SK-N-SH treated with all-trans-retinoic acid at 6 μM for 48 hours (cell line): ENCODE measurements at regions not wholly inside any gene's neighbourhood (a gene's known extent, or its start where the extent isn't known, plus 50 kb on each side); places are given as distances from the start of the nearest gene placed in this dataset.
"Not testable (repeated sequence)": the region's sequence is repeated elsewhere in the genome, so short reads cannot be mapped to it uniquely, and the experiment has no call there.

Source experiments
- ARNTL ChIP-seq: fragments of 450-650 bp; formaldehyde crosslinking; IDR thresholded peaks from 2 replicates; pipeline ENCODE4 v1.5.0; 2020; ENCODE audit warnings: low read depth, mild to moderate bottlenecking, moderate library complexity, borderline replicate concordance
- BACH2 ChIP-seq: fragments of 250-450 bp; sonication (Bioruptor Pico); IDR thresholded peaks from 2 replicates; pipeline ENCODE4 v1.9.0; 2021; ENCODE audit warnings: mild to moderate bottlenecking, borderline replicate concordance
- GLIS3 ChIP-seq: fragments of 250-450 bp; sonication (Bioruptor Pico); IDR thresholded peaks from 2 replicates; pipeline ENCODE4 v1.5.0; 2020; ENCODE audit warnings: mild to moderate bottlenecking, moderate library complexity
- ISL1 ChIP-seq: fragments of 250-450 bp; sonication (Bioruptor Pico); IDR thresholded peaks from 2 replicates; pipeline ENCODE4 v2.1.2; 2022; ENCODE audit warnings: mild to moderate bottlenecking, moderate library complexity
- OSR1 ChIP-seq: fragments of 250-450 bp; sonication (Bioruptor Pico); IDR thresholded peaks from 2 replicates; pipeline ENCODE4 v1.8.0; 2022; ENCODE audit warnings: moderate library complexity, mild to moderate bottlenecking, inconsistent platforms
- PATZ1 ChIP-seq: fragments of 250-450 bp; sonication (Bioruptor Pico); IDR thresholded peaks from 2 replicates; pipeline ENCODE4 v1.8.0; 2020; ENCODE audit warnings: mild to moderate bottlenecking, moderate library complexity, borderline replicate concordance
- POU6F1 ChIP-seq: fragments of 250-450 bp; sonication (Bioruptor Pico); IDR thresholded peaks from 2 replicates; pipeline ENCODE4 v1.8.0; 2021; ENCODE audit warnings: low read depth, mild to moderate bottlenecking, moderate library complexity, borderline replicate concordance
- RARB ChIP-seq: fragments of 250-450 bp; sonication (Bioruptor Pico); IDR thresholded peaks from 2 replicates; pipeline ENCODE4 v1.8.0; 2021; ENCODE audit warnings: mild to moderate bottlenecking, moderate library complexity
- SNAI2 ChIP-seq: fragments of 250-450 bp; sonication (Bioruptor Pico); IDR thresholded peaks from 2 replicates; pipeline ENCODE4 v1.5.0; 2020; ENCODE audit warnings: mild to moderate bottlenecking, moderate library complexity
- TSHZ2 ChIP-seq: fragments of 250-450 bp; sonication (Bioruptor Pico); IDR thresholded peaks from 2 replicates; pipeline ENCODE4 v1.5.0; 2020; ENCODE audit warnings: mild to moderate bottlenecking, moderate library complexity
- ZFP3 ChIP-seq: fragments of 250-450 bp; sonication (Bioruptor Pico); IDR thresholded peaks from 2 replicates; pipeline ENCODE4 v1.5.0; 2020; ENCODE audit warnings: mild to moderate bottlenecking, moderate library complexity
- ZNF565 ChIP-seq: fragments of 450-650 bp; formaldehyde crosslinking; conservative IDR thresholded peaks from 2 replicates; pipeline ENCODE4 v1.5.0; 2020; ENCODE audit warnings: low read depth, mild to moderate bottlenecking, moderate library complexity
- ZNF8 ChIP-seq: fragments of 450-650 bp; formaldehyde crosslinking; IDR thresholded peaks from 2 replicates; pipeline ENCODE4 v1.5.0; 2020; ENCODE audit warnings: mild to moderate bottlenecking, moderate library complexity

GRCh38 chr15:24260854-24261253 is 414.7 kb upstream of the NPAP1 start:
- TF ChIP-seq PATZ1 (CRISPR knock-in tag); ISL1 (CRISPR knock-in tag); ZFP3 (CRISPR knock-in tag); GLIS3 (CRISPR knock-in tag); OSR1 (CRISPR knock-in tag); TSHZ2; ARNTL (CRISPR knock-in tag); ZNF565 (CRISPR knock-in tag); BACH2 (CRISPR knock-in tag); ZNF8 (CRISPR knock-in tag); RARB (CRISPR knock-in tag); SNAI2 (CRISPR knock-in tag); POU6F1: not testable (repeated sequence)
